ENCODE measurements at regions not wholly inside any gene's neighbourhood (a gene's known extent, or its start where the extent isn't known, plus 50 kb on each side); places are given as distances from the start of the nearest gene placed in this dataset.

DNA sequence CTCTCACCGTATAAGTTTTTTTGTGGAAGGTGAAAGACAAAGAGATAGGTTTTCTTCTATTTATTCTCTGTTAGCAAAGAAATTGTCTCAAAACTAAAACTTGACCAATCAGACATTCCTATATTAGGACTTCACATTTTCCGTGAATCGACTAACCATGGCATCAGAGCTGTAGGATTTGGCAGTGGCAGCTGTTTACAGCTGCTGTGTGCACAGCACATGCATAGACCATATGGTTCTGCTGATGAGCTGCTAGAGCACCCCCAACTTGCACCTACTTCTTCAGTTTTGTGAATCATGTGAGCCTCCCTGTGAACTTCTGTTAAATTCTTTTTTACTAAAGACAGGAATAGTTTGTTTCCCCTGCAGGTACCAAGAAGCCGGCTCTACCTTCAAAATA lies 157.9 kb downstream of the RFX6 start:
- TF ChIP-seq, protein P1, sequence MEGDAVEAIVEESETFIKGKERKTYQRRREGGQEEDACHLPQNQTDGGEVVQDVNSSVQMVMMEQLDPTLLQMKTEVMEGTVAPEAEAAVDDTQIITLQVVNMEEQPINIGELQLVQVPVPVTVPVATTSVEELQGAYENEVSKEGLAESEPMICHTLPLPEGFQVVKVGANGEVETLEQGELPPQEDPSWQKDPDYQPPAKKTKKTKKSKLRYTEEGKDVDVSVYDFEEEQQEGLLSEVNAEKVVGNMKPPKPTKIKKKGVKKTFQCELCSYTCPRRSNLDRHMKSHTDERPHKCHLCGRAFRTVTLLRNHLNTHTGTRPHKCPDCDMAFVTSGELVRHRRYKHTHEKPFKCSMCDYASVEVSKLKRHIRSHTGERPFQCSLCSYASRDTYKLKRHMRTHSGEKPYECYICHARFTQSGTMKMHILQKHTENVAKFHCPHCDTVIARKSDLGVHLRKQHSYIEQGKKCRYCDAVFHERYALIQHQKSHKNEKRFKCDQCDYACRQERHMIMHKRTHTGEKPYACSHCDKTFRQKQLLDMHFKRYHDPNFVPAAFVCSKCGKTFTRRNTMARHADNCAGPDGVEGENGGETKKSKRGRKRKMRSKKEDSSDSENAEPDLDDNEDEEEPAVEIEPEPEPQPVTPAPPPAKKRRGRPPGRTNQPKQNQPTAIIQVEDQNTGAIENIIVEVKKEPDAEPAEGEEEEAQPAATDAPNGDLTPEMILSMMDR (IDR thresholded peaks at IDR 0.05; ENCODE audit: low read depth, low read length): no peak
- TF ChIP-seq EZH2phosphoT487 (IDR thresholded peaks at IDR 0.05; ENCODE audit: low read depth): no peak
